Keratinocyte (primary cell): ENCODE measurements at regions not wholly inside any gene's neighbourhood (a gene's known extent, or its start where the extent isn't known, plus 50 kb on each side); places are given as distances from the start of the nearest gene placed in this dataset.

ENCODE experiments used
- DNase-seq: peaks from one replicate; pipeline ENCODE4 v3.0.0-alpha.2; 2011; ENCODE audit warnings: low read depth, missing footprints, low spot score
- FAIRE-seq: peaks from 2 replicates; lab custom pipeline; 2011; peaks lifted over from hg19 to GRCh38; lab: Jason Lieb, UNC
- H2AFZ ChIP-seq: 2 replicates; pipeline ENCODE4 v1.6.0; 2012; ENCODE audit warnings: low read length, control low read depth, inconsistent platforms; ENCODE audit not compliant: control insufficient read depth
- H3K27ac ChIP-seq: 2 replicates; pipeline ENCODE4 v1.5.1; 2011; ENCODE audit warnings: low read length; ENCODE audit not compliant: control insufficient read depth, insufficient read depth
- H3K27me3 ChIP-seq: 3 replicates; pipeline ENCODE4 v1.6.0; 2011; ENCODE audit warnings: low read length; ENCODE audit not compliant: control insufficient read depth, insufficient read depth; ENCODE audit errors: extremely low read depth
- H3K36me3 ChIP-seq, 2 experiments: 2 replicates in 1 of 2; 3 replicates in 1 of 2; pipeline ENCODE4 v1.5.1; 2011; ENCODE audit warnings: low read length in 2 of 2, mild to moderate bottlenecking in 1 of 2; ENCODE audit not compliant: control insufficient read depth in 2 of 2, insufficient read depth in 2 of 2; ENCODE audit errors: extremely low read depth in 1 of 2
- H3K4me1 ChIP-seq: 3 replicates; pipeline ENCODE4 v1.5.1; 2011; ENCODE audit warnings: low read length; ENCODE audit not compliant: control insufficient read depth, insufficient read depth; ENCODE audit errors: extremely low read depth
- H3K4me2 ChIP-seq: 3 replicates; pipeline ENCODE4 v1.6.0; 2011; ENCODE audit warnings: low read depth, low read length; ENCODE audit not compliant: control insufficient read depth, insufficient read depth; ENCODE audit errors: extremely low read depth
- H3K4me3 ChIP-seq, 3 experiments: fragments of 200-600 bp in 1 of 3; sonication (generic) in 1 of 3; 2 replicates in 2 of 3; 3 replicates in 1 of 3; pipeline ENCODE4 v1.5.1; 2011 to 2016; ENCODE audit warnings: low read length in 3 of 3, mild to moderate bottlenecking in 3 of 3, control low read depth in 2 of 3, inconsistent platforms in 1 of 3, low read depth in 1 of 3, mixed read lengths in 1 of 3, mixed run types in 1 of 3, moderate library complexity in 1 of 3; ENCODE audit not compliant: control insufficient read depth in 2 of 3, insufficient read depth in 2 of 3; ENCODE audit errors: extremely low read depth in 1 of 3
- H3K79me2 ChIP-seq: 2 replicates; pipeline ENCODE4 v1.6.0; 2012; ENCODE audit warnings: low read length; ENCODE audit not compliant: control insufficient read depth, insufficient read depth
- H3K9ac ChIP-seq: 3 replicates; pipeline ENCODE4 v1.6.0; 2011; ENCODE audit warnings: low read length; ENCODE audit not compliant: control insufficient read depth, insufficient read depth; ENCODE audit errors: extremely low read depth
- H3K9me1 ChIP-seq: 3 replicates; pipeline ENCODE4 v1.6.0; 2011; ENCODE audit warnings: low read length; ENCODE audit not compliant: control insufficient read depth, insufficient read depth; ENCODE audit errors: extremely low read depth
- H3K9me3 ChIP-seq: 2 replicates; pipeline ENCODE4 v1.5.1; 2012; ENCODE audit warnings: low read depth, low read length; ENCODE audit not compliant: control insufficient read depth
- H4K20me1 ChIP-seq: 3 replicates; pipeline ENCODE4 v1.6.0; 2011; ENCODE audit warnings: low read length; ENCODE audit not compliant: control insufficient read depth, insufficient read depth; ENCODE audit errors: extremely low read depth
- CTCF ChIP-seq, 3 experiments: IDR thresholded peaks in 1 of 3; conservative IDR thresholded peaks in 1 of 3; optimal IDR thresholded peaks in 1 of 3; 2 replicates in 2 of 3; 3 replicates in 1 of 3; pipeline versions ENCODE3 to v1.5.1; 2011; ENCODE audit warnings: low read length in 3 of 3, mild to moderate bottlenecking in 3 of 3, moderate library complexity in 2 of 3, control low read depth in 1 of 3, inconsistent platforms in 1 of 3; ENCODE audit not compliant: insufficient read depth in 2 of 3; ENCODE audit errors: extremely low read depth in 1 of 3
- EZH2 ChIP-seq: IDR thresholded peaks from one replicate; pipeline ENCODE4 v1.6.1; 2012; ENCODE audit warnings: inconsistent platforms, mild to moderate bottlenecking, low read length, moderate library complexity
- dilution Hi-C: fragments of 300-500 bp; cut with MboI; formaldehyde crosslinking; loops from one replicate; pipeline ENCODE4 v1.7.0; 2020; ENCODE audit warnings: low sequenced_read_pairs; ENCODE audit not compliant: extremely low pct_ligation_motif_present

GRCh38 chr20:4591975-4592315 lies 94.3 kb upstream of the PRNP start:
- Histone ChIP-seq H3K9ac (no peak overlapping the region), H2AFZ (no peak overlapping the region), H3K79me2 (no peaks in the 10 kb centered on the region), H3K9me1 (no peaks in the 10 kb centered on the region), H4K20me1 (no peaks in the 10 kb centered on the region), H3K9me3 (no peaks in the 10 kb centered on the region), H3K4me2 (no peak overlapping the region), H3K27ac (no peak overlapping the region), H3K27me3 (peaks cover 13% of the 10 kb centered on the region), H3K4me3 (no peak overlapping the region), H3K4me1 (no peaks in the 10 kb centered on the region), H3K36me3 (no peaks in the 10 kb centered on the region)
- FAIRE-seq (no peak), DNase-seq (no peak)
- dilution Hi-C loops = no loop called here
- TF ChIP-seq EZH2 (no peak), CTCF (optimal IDR thresholded peaks at IDR 0.05 in 1 of 3, IDR thresholded peaks at IDR 0.05 in 1 of 3, conservative IDR thresholded peaks at IDR 0.05 in 1 of 3; ENCODE audit: extremely low read depth in 1 of 3, insufficient read depth in 2 of 3, low read length in 3 of 3) (no peak)

- Histone ChIP-seq H3K27ac (no peak overlapping the region), H3K27me3 (peaks cover 6% of the 10 kb centered on the region), H4K20me1 (no peaks in the 10 kb centered on the region), H3K9me1 (no peaks in the 10 kb centered on the region), H3K4me2 (no peak overlapping the region), H2AFZ (no peak overlapping the region), H3K4me1 (no peaks in the 10 kb centered on the region), H3K9ac (no peak overlapping the region), H3K9me3 (no peaks in the 10 kb centered on the region), H3K4me3 (no peak overlapping the region), H3K79me2 (no peaks in the 10 kb centered on the region), H3K36me3 (no peaks in the 10 kb centered on the region)
- DNase-seq (no peak), FAIRE-seq (no peak)
- TF ChIP-seq EZH2 = no peak
- TF ChIP-seq CTCF (optimal IDR thresholded peaks at IDR 0.05 in 1 of 3, IDR thresholded peaks at IDR 0.05 in 1 of 3, conservative IDR thresholded peaks at IDR 0.05 in 1 of 3; ENCODE audit: extremely low read depth in 1 of 3, insufficient read depth in 2 of 3, low read length in 3 of 3) = no peak
- dilution Hi-C loops = no loop called here
Measured at GRCh38 chr20:4585758-4586157, 100.5 kb upstream of the PRNP start.
